Stimulated activated CD4-positive, alpha-beta T cell treated with anti-CD3 and anti-CD28 coated beads, Interleukin-1b, Interleukin-23, amount 100 ng/mL, for 48 hours (primary cell): ENCODE measurements at regions not wholly inside any gene's neighbourhood (a gene's known extent, or its start where the extent isn't known, plus 50 kb on each side); places are given as distances from the start of the nearest gene placed in this dataset.

Source experiments
- DNase-seq: peaks from one replicate; pipeline ENCODE4 v3.0.0-alpha.2; 2020

- DNase-seq: no peak
Measured at GRCh38 chrX:21056622-21057021, 317.6 kb upstream of the CNKSR2 start.

- no peak for DNase-seq
Measured at GRCh38 chrX:21047034-21047455, 327.2 kb upstream of the CNKSR2 start.

- DNase-seq: no peak
Measured at GRCh38 chrX:21014326-21014725, 359.9 kb upstream of the CNKSR2 start.

GRCh38 chrX:21004835-21005234, 369.4 kb upstream of the CNKSR2 start:
- DNase-seq: no peak

- no peak for DNase-seq
Measured at GRCh38 chrX:20995829-20996228, 378.4 kb upstream of the CNKSR2 start.

GRCh38 chrX:20989361-20989760, 384.9 kb upstream of the CNKSR2 start:
- no peak for DNase-seq

GRCh38 chrX:20988804-20989203, 385.4 kb upstream of the CNKSR2 start:
- DNase-seq: no peak

GRCh38 chrX:20988118-20988517, 386.1 kb upstream of the CNKSR2 start:
- DNase-seq: no peak

- DNase-seq: no peak
Measured at GRCh38 chrX:20980426-20980825, 393.8 kb upstream of the CNKSR2 start.

GRCh38 chrX:20974326-20974725, 399.9 kb upstream of the CNKSR2 start:
- DNase-seq: no peak

- no peak for DNase-seq
Measured at GRCh38 chrX:20973038-20973437, 401.2 kb upstream of the CNKSR2 start.

GRCh38 chrX:20971250-20971649, 403.0 kb upstream of the CNKSR2 start:
- no peak for DNase-seq

GRCh38 chrX:20969565-20969964, 404.7 kb upstream of the CNKSR2 start:
- DNase-seq: no peak

- no peak for DNase-seq
Measured at GRCh38 chrX:20968996-20969395, 405.2 kb upstream of the CNKSR2 start.

- no peak for DNase-seq
Measured at GRCh38 chrX:20967725-20968124, 406.5 kb upstream of the CNKSR2 start.

GRCh38 chrX:20965270-20966044, 408.8 kb upstream of the CNKSR2 start:
- DNase-seq: no peak

- DNase-seq: no peak
Measured at GRCh38 chrX:20954014-20954413, 420.2 kb upstream of the CNKSR2 start.

- no peak for DNase-seq
Measured at GRCh38 chrX:20952180-20952579, 422.0 kb upstream of the CNKSR2 start.

- no peak for DNase-seq
Measured at GRCh38 chrX:20951016-20951810, 423.0 kb upstream of the CNKSR2 start.

- no peak for DNase-seq
Measured at GRCh38 chrX:20947411-20947912, 426.8 kb upstream of the CNKSR2 start.

GRCh38 chrX:20913760-20914159, 460.5 kb upstream of the CNKSR2 start:
- DNase-seq: no peak

- DNase-seq: no peak
Measured at GRCh38 chrX:20906571-20906970, 467.6 kb upstream of the CNKSR2 start.

- no peak for DNase-seq
Measured at GRCh38 chrX:20884565-20884964, 489.7 kb upstream of the CNKSR2 start.

- no peak for DNase-seq
Measured at GRCh38 chrX:20863649-20864048, 510.6 kb upstream of the CNKSR2 start.
